Prostate gland (tissue), 2 donors: ENCODE measurements at regions not wholly inside any gene's neighbourhood (a gene's known extent, or its start where the extent isn't known, plus 50 kb on each side); places are given as distances from the start of the nearest gene placed in this dataset.

Experiments used
- DNase-seq: peaks from one replicate; pipeline ENCODE4 v3.0.0-alpha.2; 2019; ENCODE audit warnings: low spot score
- H3K27ac ChIP-seq, 2 donors: fragments of 200-600 bp; sonication (generic); 2 replicates each; pipeline ENCODE4 v1.5.1; 2017 to 2019
- H3K27me3 ChIP-seq: fragments of 200-600 bp; sonication (generic); replicated peaks from 2 replicates; pipeline ENCODE4 v1.5.1; 2019; ENCODE audit not compliant: insufficient read depth
- H3K36me3 ChIP-seq, 2 donors: fragments of 200-600 bp; sonication (generic); 1 replicate in 1 of 2; 2 replicates in 1 of 2; pipeline versions ENCODE4 v1.5.1 to v1.8.1; 2017 to 2019
- H3K4me1 ChIP-seq: fragments of 200-600 bp; sonication (generic); replicated peaks from 2 replicates; pipeline ENCODE4 v1.5.1; 2019
- H3K4me3 ChIP-seq, 2 donors: fragments of 200-600 bp; sonication (generic); 2 replicates each; pipeline ENCODE4 v1.5.1; 2017 to 2019
- H3K9me3 ChIP-seq: fragments of 200-600 bp; sonication (generic); 2 replicates; pipeline ENCODE4 v1.5.1; 2017
- POLR2A ChIP-seq: fragments of 450-650 bp; IDR thresholded peaks from one replicate; pipeline ENCODE4 v1.6.1; 2016; ENCODE audit warnings: antibody characterized with exemption, mild to moderate bottlenecking
- POLR2AphosphoS5 ChIP-seq: sonication (generic); formaldehyde crosslinking; IDR thresholded peaks from one replicate; pipeline ENCODE4 v1.6.1; 2017; ENCODE audit warnings: antibody characterized with exemption
- WGBS: methylation state at CpG from one replicate; pipeline ENCODE4 v1.1.5; 2018; 5-methylcytosine and 5-hydroxymethylcytosine counted together
- intact Hi-C: fragments of 100-400 bp; cut with DNase I; formaldehyde crosslinking; loops from one replicate; pipeline ENCODE4 v1.14.2; 2022
- TF ChIP-seq, protein P1 (sequence below), 4 experiments: fragments of 200-600 bp in 2 of 4; fragments of 450-650 bp in 2 of 4; sonication (generic) in 2 of 4; IDR thresholded peaks; 1 replicate in 3 of 4; 2 replicates in 1 of 4; pipeline ENCODE4 v1.5.1; 2016 to 2019; ENCODE audit warnings: antibody characterized with exemption in 4 of 4, mild to moderate bottlenecking in 2 of 4, moderate library complexity in 2 of 4

DNA sequence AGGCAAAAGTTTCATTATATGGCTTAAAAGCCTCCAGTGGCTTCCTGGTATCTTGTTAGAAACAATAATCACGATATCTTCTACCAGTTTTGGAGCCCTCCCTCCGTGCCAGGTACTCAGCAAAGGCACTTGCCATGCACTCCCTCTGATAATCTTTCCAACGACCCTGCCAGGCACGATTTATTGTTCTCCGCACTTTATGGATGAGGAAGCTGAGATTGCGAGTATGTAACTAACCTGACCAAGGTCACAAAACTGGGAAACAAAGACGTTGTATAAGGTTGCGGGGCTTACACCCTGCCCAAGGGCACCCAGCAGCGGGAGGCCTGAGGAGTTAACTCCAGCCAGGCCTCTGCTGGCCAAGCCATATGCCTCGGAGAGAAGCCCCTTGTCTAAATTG is 218.1 kb downstream of the SNX19 start:
- TF ChIP-seq, protein P1, sequence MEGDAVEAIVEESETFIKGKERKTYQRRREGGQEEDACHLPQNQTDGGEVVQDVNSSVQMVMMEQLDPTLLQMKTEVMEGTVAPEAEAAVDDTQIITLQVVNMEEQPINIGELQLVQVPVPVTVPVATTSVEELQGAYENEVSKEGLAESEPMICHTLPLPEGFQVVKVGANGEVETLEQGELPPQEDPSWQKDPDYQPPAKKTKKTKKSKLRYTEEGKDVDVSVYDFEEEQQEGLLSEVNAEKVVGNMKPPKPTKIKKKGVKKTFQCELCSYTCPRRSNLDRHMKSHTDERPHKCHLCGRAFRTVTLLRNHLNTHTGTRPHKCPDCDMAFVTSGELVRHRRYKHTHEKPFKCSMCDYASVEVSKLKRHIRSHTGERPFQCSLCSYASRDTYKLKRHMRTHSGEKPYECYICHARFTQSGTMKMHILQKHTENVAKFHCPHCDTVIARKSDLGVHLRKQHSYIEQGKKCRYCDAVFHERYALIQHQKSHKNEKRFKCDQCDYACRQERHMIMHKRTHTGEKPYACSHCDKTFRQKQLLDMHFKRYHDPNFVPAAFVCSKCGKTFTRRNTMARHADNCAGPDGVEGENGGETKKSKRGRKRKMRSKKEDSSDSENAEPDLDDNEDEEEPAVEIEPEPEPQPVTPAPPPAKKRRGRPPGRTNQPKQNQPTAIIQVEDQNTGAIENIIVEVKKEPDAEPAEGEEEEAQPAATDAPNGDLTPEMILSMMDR (IDR thresholded peaks at IDR 0.05), result no peak
- no peak for TF ChIP-seq POLR2AphosphoS5
- no peak for TF ChIP-seq POLR2A
- no peaks in the 10 kb centered on the region for H3K4me1 ChIP-seq
- no peak overlapping the region for H3K4me3 ChIP-seq
- WGBS, result 82% methylated on average over 10 of the region's 10 CpGs
- no peaks in the 10 kb centered on the region for H3K9me3 ChIP-seq
- H3K27ac ChIP-seq, result no peak overlapping the region
- no peak for DNase-seq
- no peaks in the 10 kb centered on the region for H3K27me3 ChIP-seq
- H3K36me3 ChIP-seq, result no peaks in the 10 kb centered on the region
- intact Hi-C loops, result no loop called here

DNA sequence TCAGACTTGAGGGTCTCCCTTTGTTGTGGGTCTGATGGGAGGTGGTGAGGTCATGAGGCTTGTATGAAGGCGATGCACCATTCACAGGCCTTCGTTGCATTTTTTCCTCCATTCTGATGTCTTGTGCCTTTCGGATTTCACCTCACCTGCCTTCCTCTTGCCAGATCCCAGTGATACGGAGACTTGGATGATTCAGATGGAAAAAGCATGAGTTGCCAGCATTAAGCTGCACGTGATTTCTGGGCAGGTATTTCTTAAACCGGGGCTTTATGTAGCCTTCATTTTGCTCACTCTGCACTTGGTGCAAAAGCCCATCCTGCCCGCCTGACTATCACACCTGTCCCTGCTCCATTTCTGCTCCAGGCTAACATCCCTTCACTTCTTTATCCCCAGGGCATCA is 216.7 kb downstream of the SNX19 start:
- H3K27ac ChIP-seq, result no peak overlapping the region
- DNase-seq, result no peak

DNA sequence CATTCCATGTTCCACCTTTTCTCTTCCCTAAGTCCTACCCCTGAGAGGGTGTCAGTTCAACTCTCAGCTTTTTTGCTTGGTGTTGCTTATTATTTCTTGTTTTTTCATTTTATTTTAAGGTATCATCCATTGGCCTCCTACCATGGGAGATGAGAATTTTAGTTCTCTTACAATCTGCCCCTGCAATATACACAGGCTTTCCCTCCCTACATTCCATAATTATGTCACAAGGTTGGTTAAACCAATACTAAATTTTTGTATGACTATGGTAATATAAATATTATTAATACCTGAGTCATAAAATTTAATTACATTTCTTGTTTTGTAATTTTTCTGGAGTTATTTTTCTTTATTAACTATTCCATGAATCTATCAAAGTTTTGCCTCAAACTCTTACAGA is 216.2 kb downstream of the SNX19 start:
- TF ChIP-seq POLR2AphosphoS5, result no peak
- TF ChIP-seq, protein P1 (IDR thresholded peaks at IDR 0.05), result no peak
- TF ChIP-seq POLR2A, result no peak
- Histone ChIP-seq H3K4me1 (no peaks in the 10 kb centered on the region), H3K9me3 (no peaks in the 10 kb centered on the region), H3K27me3 (no peaks in the 10 kb centered on the region), H3K27ac (no peak overlapping the region), H3K4me3 (no peak overlapping the region), H3K36me3 (no peaks in the 10 kb centered on the region)
- DNase-seq, result no peak
- intact Hi-C loops, result no loop called here

More for the DNA sequence above, 216.7 kb downstream of the SNX19 start:
- 91% methylated on average over 7 of the region's 7 CpGs for WGBS
- Histone ChIP-seq H3K27me3 (no peaks in the 10 kb centered on the region), H3K9me3 (no peaks in the 10 kb centered on the region), H3K36me3 (no peaks in the 10 kb centered on the region), H3K4me3 (no peak overlapping the region), H3K4me1 (no peaks in the 10 kb centered on the region)
- TF ChIP-seq POLR2A (no peak), POLR2AphosphoS5 (no peak)
- TF ChIP-seq, protein P1 (IDR thresholded peaks at IDR 0.05), result no peak
- intact Hi-C loops, result no loop called here

DNA sequence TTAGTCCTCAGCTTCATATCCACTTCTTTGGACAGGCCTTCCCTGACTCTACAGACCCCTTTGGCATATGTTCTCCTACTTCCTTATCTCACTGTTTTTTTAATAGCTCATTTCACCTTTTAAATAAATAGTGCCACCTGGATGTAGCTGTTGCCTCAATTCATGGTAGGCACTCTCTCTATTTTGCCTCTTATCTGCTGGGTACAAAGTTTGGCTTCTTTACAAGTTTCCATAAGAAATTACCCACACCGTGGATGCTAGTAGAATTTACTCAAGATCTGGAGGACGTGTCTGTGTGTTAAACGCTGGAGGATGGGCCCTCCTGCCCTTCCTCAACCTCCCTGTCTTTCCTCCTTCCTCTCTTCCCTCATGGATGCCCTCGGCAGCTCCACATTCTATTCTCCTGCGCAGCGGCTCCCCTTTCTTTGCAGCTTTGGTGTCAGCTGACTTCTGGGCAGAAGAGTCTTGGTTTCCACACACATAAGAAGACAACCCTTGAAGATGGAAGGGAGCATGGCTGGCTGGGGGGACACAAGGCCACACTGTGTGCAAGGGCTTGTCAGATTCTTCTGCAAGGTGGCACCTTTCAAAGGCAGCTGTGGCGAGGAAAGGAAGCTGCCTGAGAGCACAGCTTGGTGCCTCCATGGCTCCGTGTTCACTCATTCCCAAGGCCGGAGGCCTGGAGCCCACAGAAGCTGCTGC is 212.6 kb downstream of the SNX19 start:
- intact Hi-C loops, result no loop called here
- Histone ChIP-seq H3K4me3 (no peak overlapping the region), H3K27me3 (no peaks in the 10 kb centered on the region), H3K9me3 (no peaks in the 10 kb centered on the region), H3K27ac (no peak overlapping the region), H3K36me3 (no peaks in the 10 kb centered on the region), H3K4me1 (no peaks in the 10 kb centered on the region)
- WGBS, result 88% methylated on average over 9 of the region's 9 CpGs
- no peak for TF ChIP-seq POLR2A
- TF ChIP-seq, protein P1 (IDR thresholded peaks at IDR 0.05), result no peak
- TF ChIP-seq POLR2AphosphoS5, result no peak
- DNase-seq, result no peak

DNA sequence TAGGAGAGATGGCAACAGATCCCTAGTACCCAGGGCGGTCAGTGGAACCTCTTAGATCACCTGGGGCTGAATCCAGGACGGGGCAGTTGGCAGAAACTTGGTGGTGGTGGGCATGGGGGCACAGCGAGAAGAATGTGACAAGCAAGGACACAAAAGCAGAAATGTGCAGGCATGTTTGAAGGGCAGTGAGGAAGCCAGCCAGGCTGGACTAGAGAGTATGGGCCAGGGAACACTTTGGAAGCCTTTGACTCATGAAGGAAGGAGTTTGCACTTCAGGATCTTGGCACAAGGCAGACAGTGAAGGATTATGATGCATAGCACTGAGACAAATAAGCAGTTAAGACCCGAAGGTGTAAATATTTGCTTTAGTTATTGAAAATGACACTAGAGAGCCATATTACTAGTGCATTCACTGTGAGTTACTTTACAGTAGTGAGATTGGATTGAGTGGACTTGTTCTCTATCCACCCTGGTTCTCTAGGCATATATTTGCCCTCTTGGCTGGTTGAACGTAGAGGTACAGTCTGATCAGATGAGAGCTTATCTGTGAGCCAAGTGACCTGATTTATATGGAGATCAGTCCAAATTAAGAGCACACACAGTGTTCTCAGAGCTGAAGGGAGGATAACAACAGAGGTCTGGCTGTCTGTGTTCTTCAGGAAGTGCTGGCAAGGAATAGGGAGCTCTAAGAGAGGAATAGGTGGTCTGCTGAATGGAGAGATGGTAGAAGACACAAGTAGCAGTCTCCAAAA is 210.4 kb downstream of the SNX19 start:
- Histone ChIP-seq H3K27ac (no peak overlapping the region), H3K4me3 (no peak overlapping the region), H3K27me3 (no peaks in the 10 kb centered on the region), H3K36me3 (no peaks in the 10 kb centered on the region), H3K9me3 (no peaks in the 10 kb centered on the region), H3K4me1 (no peaks in the 10 kb centered on the region)
- DNase-seq, result no peak
- TF ChIP-seq POLR2AphosphoS5 (peak; percentile 66), POLR2A (no peak)
- TF ChIP-seq, protein P1 (IDR thresholded peaks at IDR 0.05), result no peak
- 53% methylated on average over 5 of the region's 5 CpGs for WGBS
- intact Hi-C loops, result no loop called here
